ENCODE measurements at regions not wholly inside any gene's neighbourhood (a gene's known extent, or its start where the extent isn't known, plus 50 kb on each side); places are given as distances from the start of the nearest gene placed in this dataset.

GRCh38 chr2:149884871-149885270 is 297.3 kb upstream of the MMADHC start:
- TF ChIP-seq CTCF (IDR thresholded peaks at IDR 0.05; ENCODE audit: low read depth, low read length) = no peak
- DNase-seq (ENCODE audit: extremely low read depth, low read depth) = no peak

GRCh38 chr2:149877913-149878312 is 290.3 kb upstream of the MMADHC start:
- no peak for DNase-seq (ENCODE audit: extremely low read depth, low read depth)
- no peak for TF ChIP-seq CTCF (IDR thresholded peaks at IDR 0.05; ENCODE audit: low read depth, low read length)

GRCh38 chr2:149877074-149877473 is 289.5 kb upstream of the MMADHC start:
- no peak for DNase-seq (ENCODE audit: extremely low read depth, low read depth)
- no peak for TF ChIP-seq CTCF (IDR thresholded peaks at IDR 0.05; ENCODE audit: low read depth, low read length)

GRCh38 chr2:149873936-149874335 is 286.4 kb upstream of the MMADHC start:
- no peak for TF ChIP-seq CTCF (IDR thresholded peaks at IDR 0.05; ENCODE audit: low read depth, low read length)
- DNase-seq (ENCODE audit: extremely low read depth, low read depth) = no peak

- DNase-seq (ENCODE audit: extremely low read depth, low read depth) = no peak
- no peak for TF ChIP-seq CTCF (IDR thresholded peaks at IDR 0.05; ENCODE audit: low read depth, low read length)
Measured at GRCh38 chr2:149872638-149873150, 285.1 kb upstream of the MMADHC start.

- TF ChIP-seq CTCF (IDR thresholded peaks at IDR 0.05; ENCODE audit: low read depth, low read length) = no peak
- DNase-seq (ENCODE audit: extremely low read depth, low read depth) = no peak
Measured at GRCh38 chr2:149872041-149872440, 284.5 kb upstream of the MMADHC start.

- no peak for DNase-seq (ENCODE audit: extremely low read depth, low read depth)
- no peak for TF ChIP-seq CTCF (IDR thresholded peaks at IDR 0.05; ENCODE audit: low read depth, low read length)
Measured at GRCh38 chr2:149871091-149871885, 283.7 kb upstream of the MMADHC start.
